ENCODE measurements at regions not wholly inside any gene's neighbourhood (a gene's known extent, or its start where the extent isn't known, plus 50 kb on each side); places are given as distances from the start of the nearest gene placed in this dataset.
"Not testable (repeated sequence)": the region's sequence is repeated elsewhere in the genome, so short reads cannot be mapped to it uniquely, and the experiment has no call there.

GRCh38 chr16:49936791-49937190 is 80.9 kb upstream of the ZNF423 start:
- DNase-seq (ENCODE audit: low spot score) = peak; percentile 10
- intact Hi-C loops (cut with DNase I) = no loop called here

- intact Hi-C loops (cut with DNase I) = no loop called here
Measured at GRCh38 chr16:49937886-49938285, 82.0 kb upstream of the ZNF423 start.

GRCh38 chr16:49939495-49939894 is 83.6 kb upstream of the ZNF423 start:
- intact Hi-C loops (cut with DNase I) = no loop called here

More at GRCh38 chr16:49937886-49938285, 82.0 kb upstream of the ZNF423 start:
- peak; percentile 44 for DNase-seq (ENCODE audit: low spot score)

GRCh38 chr16:49940464-49941224 is 84.4 kb upstream of the CNEP1R1 start:
- intact Hi-C loops (cut with DNase I) = no loop called here

More at GRCh38 chr16:49939495-49939894, 83.6 kb upstream of the ZNF423 start:
- DNase-seq (ENCODE audit: low spot score) = peak; percentile 9

GRCh38 chr16:49944221-49944620 is 80.8 kb upstream of the CNEP1R1 start:
- intact Hi-C loops (cut with DNase I) = no loop called here
- DNase-seq (ENCODE audit: low spot score) = no peak

More at GRCh38 chr16:49940464-49941224, 84.4 kb upstream of the CNEP1R1 start:
- DNase-seq (ENCODE audit: low spot score) = no peak

GRCh38 chr16:49947907-49948678 is 76.9 kb upstream of the CNEP1R1 start:
- DNase-seq (ENCODE audit: low spot score) = no peak
- intact Hi-C loops (cut with DNase I) = no loop called here

- intact Hi-C loops (cut with DNase I) = no loop called here
- DNase-seq (ENCODE audit: low spot score) = no peak
Measured at GRCh38 chr16:49951574-49952195, 73.3 kb upstream of the CNEP1R1 start.

- DNase-seq (ENCODE audit: low spot score) = no peak
- intact Hi-C loops (cut with DNase I) = no loop called here
Measured at GRCh38 chr16:49952386-49952785, 72.6 kb upstream of the CNEP1R1 start.

- no peak for DNase-seq (ENCODE audit: low spot score)
- intact Hi-C loops (cut with DNase I) = no loop called here
Measured at GRCh38 chr16:49953090-49953489, 71.9 kb upstream of the CNEP1R1 start.

- DNase-seq (ENCODE audit: low spot score) = no peak
- intact Hi-C loops (cut with DNase I) = no loop called here
Measured at GRCh38 chr16:49955858-49956257, 69.2 kb upstream of the CNEP1R1 start.

- intact Hi-C loops (cut with DNase I) = no loop called here
- DNase-seq (ENCODE audit: low spot score) = no peak
Measured at GRCh38 chr16:49956915-49957314, 68.1 kb upstream of the CNEP1R1 start.

- DNase-seq (ENCODE audit: low spot score) = no peak
- intact Hi-C loops (cut with DNase I) = no loop called here
Measured at GRCh38 chr16:49958448-49958847, 66.6 kb upstream of the CNEP1R1 start.

GRCh38 chr16:49959552-49960277 is 65.3 kb upstream of the CNEP1R1 start:
- intact Hi-C loops (cut with DNase I) = no loop called here
- no peak for DNase-seq (ENCODE audit: low spot score)

GRCh38 chr16:49961089-49961488 is 63.9 kb upstream of the CNEP1R1 start:
- intact Hi-C loops (cut with DNase I) = no loop called here
- no peak for DNase-seq (ENCODE audit: low spot score)

- intact Hi-C loops (cut with DNase I); DNase-seq (ENCODE audit: low spot score): not testable (repeated sequence)
Measured at GRCh38 chr16:49962566-49962965, 62.5 kb upstream of the CNEP1R1 start.

- DNase-seq (ENCODE audit: low spot score) = no peak
- intact Hi-C loops (cut with DNase I) = no loop called here
Measured at GRCh38 chr16:49964316-49964715, 60.7 kb upstream of the CNEP1R1 start.

GRCh38 chr16:49964973-49965372 is 60.1 kb upstream of the CNEP1R1 start:
- intact Hi-C loops (cut with DNase I) = no loop called here
- no peak for DNase-seq (ENCODE audit: low spot score)

- intact Hi-C loops (cut with DNase I) = no loop called here
Measured at GRCh38 chr16:49967012-49967559, 57.9 kb upstream of the CNEP1R1 start.

More at GRCh38 chr16:49967012-49967559, 57.9 kb upstream of the CNEP1R1 start:
- DNase-seq (ENCODE audit: low spot score) = no peak

Measured in cardiac septum (tissue), 1 donor.